ENCODE measurements at regions not wholly inside any gene's neighbourhood (a gene's known extent, or its start where the extent isn't known, plus 50 kb on each side); places are given as distances from the start of the nearest gene placed in this dataset.
A peak's percentile ranks its signal among the peaks of the same experiment; 100 is the strongest.

- Histone ChIP-seq H2AFZ (no peak overlapping the region), H3K9ac (no peak overlapping the region), H3K27me3 (replicated peaks; ENCODE audit: insufficient read depth) (no peaks in the 10 kb centered on the region; the same call in 1 of the 2 replicates), H3K4me2 (ENCODE audit: unreplicated experiment) (no peak overlapping the region), H3K4me1 (ENCODE audit: insufficient read depth) (no peaks in the 10 kb centered on the region; the same call in 1 of the 2 replicates), H3K36me3 (ENCODE audit: low read depth) (no peaks in the 10 kb centered on the region), H4K20me1 (ENCODE audit: insufficient read depth) (no peaks in the 10 kb centered on the region), H3K4me3 (no peak overlapping the region), H3K79me2 (ENCODE audit: insufficient read depth) (no peaks in the 10 kb centered on the region), H3F3A (ENCODE audit: insufficient read depth) (no peaks in the 10 kb centered on the region), H3K9me3 (ENCODE audit: low read depth) (no peaks in the 10 kb centered on the region), H3K9me2 (ENCODE audit: insufficient read depth) (no peaks in the 10 kb centered on the region), H3K27ac (no peak overlapping the region)
- in situ Hi-C loops (cut with MboI), result loop anchor here (25.0 kb wide), 1 partner anchor 1268 kb away; no protein-coding TSS in a partner anchor
- TF ChIP-seq EZH2phosphoT487 (IDR thresholded peaks at IDR 0.05; ENCODE audit: insufficient read depth, low read depth) (no peak), EZH2 (IDR thresholded peaks at IDR 0.05; ENCODE audit: insufficient read depth, poor library complexity, severe bottlenecking) (no peak)
- DNase-seq, result peak; percentile 14
- WGBS, 2 experiments (ENCODE audit: low coverage in 1 of 2, low lambda C conversion rate in 2 of 2, missing lambda C conversion rate in 2 of 2), result 57 to 59% methylated on average over 2 of the region's 2 CpGs
These were observed 561.1 kb upstream of the SETBP1 start for GRCh38 chr18:44119607-44120006.

- Histone ChIP-seq H3K4me1 (ENCODE audit: insufficient read depth) (peaks cover 8% of the 10 kb centered on the region), H3K4me2 (ENCODE audit: unreplicated experiment) (no peak overlapping the region), H3K4me3 (no peak overlapping the region), H3K27ac (no peak overlapping the region), H3K36me3 (ENCODE audit: low read depth) (no peaks in the 10 kb centered on the region), H3K9me2 (ENCODE audit: insufficient read depth) (no peaks in the 10 kb centered on the region), H3K27me3 (replicated peaks; ENCODE audit: insufficient read depth) (no peaks in the 10 kb centered on the region), H4K20me1 (ENCODE audit: insufficient read depth) (no peaks in the 10 kb centered on the region), H2AFZ (no peak overlapping the region), H3K79me2 (ENCODE audit: insufficient read depth) (no peaks in the 10 kb centered on the region), H3K9ac (no peak overlapping the region), H3K9me3 (ENCODE audit: low read depth) (no peaks in the 10 kb centered on the region), H3F3A (ENCODE audit: insufficient read depth) (no peaks in the 10 kb centered on the region)
- no peak for DNase-seq
- TF ChIP-seq EZH2phosphoT487 (IDR thresholded peaks at IDR 0.05; ENCODE audit: insufficient read depth, low read depth) (no peak), EZH2 (IDR thresholded peaks at IDR 0.05; ENCODE audit: insufficient read depth, poor library complexity, severe bottlenecking) (no peak)
- WGBS, 2 experiments (ENCODE audit: low coverage in 1 of 2, low lambda C conversion rate in 2 of 2, missing lambda C conversion rate in 2 of 2), result 89 to 91% methylated on average over 2 of the region's 2 CpGs
- in situ Hi-C loops (cut with MboI), result loop anchor here (25.0 kb wide), 1 partner anchor 1264 kb away; no protein-coding TSS in a partner anchor
These were observed 556.9 kb upstream of the SETBP1 start for GRCh38 chr18:44123743-44124142.

GRCh38 chr18:44125446-44125845 lies 555.2 kb upstream of the SETBP1 start:
- Histone ChIP-seq H3K4me1 (ENCODE audit: insufficient read depth) (peaks cover 10% of the 10 kb centered on the region), H3K9me2 (ENCODE audit: insufficient read depth) (no peaks in the 10 kb centered on the region), H3K36me3 (ENCODE audit: low read depth) (no peaks in the 10 kb centered on the region), H3K9me3 (ENCODE audit: low read depth) (no peaks in the 10 kb centered on the region), H3K27ac (no peak overlapping the region), H3K27me3 (replicated peaks; ENCODE audit: insufficient read depth) (no peaks in the 10 kb centered on the region), H4K20me1 (ENCODE audit: insufficient read depth) (no peaks in the 10 kb centered on the region), H3K79me2 (ENCODE audit: insufficient read depth) (no peaks in the 10 kb centered on the region), H2AFZ (no peak overlapping the region), H3K4me2 (ENCODE audit: unreplicated experiment) (no peak overlapping the region), H3K9ac (no peak overlapping the region), H3K4me3 (no peak overlapping the region), H3F3A (ENCODE audit: insufficient read depth) (no peaks in the 10 kb centered on the region)
- in situ Hi-C loops (cut with MboI), result loop anchor here (25.0 kb wide), 3 partner anchors 537 to 862 kb away; no protein-coding TSS in a partner anchor
- no peak for TF ChIP-seq EZH2 (IDR thresholded peaks at IDR 0.05; ENCODE audit: insufficient read depth, poor library complexity, severe bottlenecking)
- no peak for TF ChIP-seq EZH2phosphoT487 (IDR thresholded peaks at IDR 0.05; ENCODE audit: insufficient read depth, low read depth)
- no peak for DNase-seq
- 89 to 91% methylated on average over 3 of the region's 3 CpGs for WGBS, 2 experiments (ENCODE audit: low coverage in 1 of 2, low lambda C conversion rate in 2 of 2, missing lambda C conversion rate in 2 of 2)

- Histone ChIP-seq H3F3A (ENCODE audit: insufficient read depth) (no peaks in the 10 kb centered on the region), H3K9me2 (ENCODE audit: insufficient read depth) (no peaks in the 10 kb centered on the region), H3K4me3 (no peak overlapping the region), H3K4me2 (ENCODE audit: unreplicated experiment) (no peak overlapping the region), H4K20me1 (ENCODE audit: insufficient read depth) (no peaks in the 10 kb centered on the region), H3K79me2 (ENCODE audit: insufficient read depth) (no peaks in the 10 kb centered on the region), H3K27me3 (replicated peaks; ENCODE audit: insufficient read depth) (no peaks in the 10 kb centered on the region), H3K36me3 (ENCODE audit: low read depth) (no peaks in the 10 kb centered on the region), H3K9ac (no peak overlapping the region), H3K27ac (no peak overlapping the region), H2AFZ (no peak overlapping the region), H3K4me1 (ENCODE audit: insufficient read depth) (peaks cover 10% of the 10 kb centered on the region), H3K9me3 (ENCODE audit: low read depth) (no peaks in the 10 kb centered on the region)
- in situ Hi-C loops (cut with MboI), result loop anchor here (25.0 kb wide), 3 partner anchors 536 to 861 kb away; no protein-coding TSS in a partner anchor
- no peak for TF ChIP-seq EZH2 (IDR thresholded peaks at IDR 0.05; ENCODE audit: insufficient read depth, poor library complexity, severe bottlenecking)
- no peak for TF ChIP-seq EZH2phosphoT487 (IDR thresholded peaks at IDR 0.05; ENCODE audit: insufficient read depth, low read depth)
- no peak for DNase-seq
These were observed 554.1 kb upstream of the SETBP1 start for GRCh38 chr18:44126598-44126997.

- Histone ChIP-seq H4K20me1 (ENCODE audit: insufficient read depth) (no peaks in the 10 kb centered on the region), H3K79me2 (ENCODE audit: insufficient read depth) (no peaks in the 10 kb centered on the region), H3K9me3 (ENCODE audit: low read depth) (no peaks in the 10 kb centered on the region), H3K9me2 (ENCODE audit: insufficient read depth) (no peaks in the 10 kb centered on the region), H3F3A (ENCODE audit: insufficient read depth) (no peaks in the 10 kb centered on the region), H3K4me1 (ENCODE audit: insufficient read depth) (peaks cover 13% of the 10 kb centered on the region), H3K4me3 (no peak overlapping the region), H2AFZ (no peak overlapping the region), H3K36me3 (ENCODE audit: low read depth) (no peaks in the 10 kb centered on the region), H3K4me2 (ENCODE audit: unreplicated experiment) (no peak overlapping the region), H3K9ac (no peak overlapping the region), H3K27me3 (replicated peaks; ENCODE audit: insufficient read depth) (no peaks in the 10 kb centered on the region), H3K27ac (no peak overlapping the region)
- TF ChIP-seq EZH2 (IDR thresholded peaks at IDR 0.05; ENCODE audit: insufficient read depth, poor library complexity, severe bottlenecking) (no peak), EZH2phosphoT487 (IDR thresholded peaks at IDR 0.05; ENCODE audit: insufficient read depth, low read depth) (no peak)
- DNase-seq, result peak; percentile 73
- 41 to 45% methylated on average over 1 of the region's 1 CpG for WGBS, 2 experiments (ENCODE audit: low coverage in 1 of 2, low lambda C conversion rate in 2 of 2, missing lambda C conversion rate in 2 of 2)
- in situ Hi-C loops (cut with MboI), result loop anchor here (25.0 kb wide), 3 partner anchors 534 to 859 kb away; no protein-coding TSS in a partner anchor
These were observed 552.3 kb upstream of the SETBP1 start for GRCh38 chr18:44128365-44128764.
